Left lung (tissue), 4 donors: ENCODE measurements at regions not wholly inside any gene's neighbourhood (a gene's known extent, or its start where the extent isn't known, plus 50 kb on each side); places are given as distances from the start of the nearest gene placed in this dataset.

Experiments
- ATAC-seq: fragments of 200-7000 bp; cut with Tn5 transposase; one replicate; pipeline ENCODE4 v1.9.1; 2020; ENCODE audit warnings: moderate library complexity
- DNase-seq, 4 donors: peaks; one replicate each; pipeline ENCODE4 v3.0.0-alpha.2; 2013 to 2020
- H3K27ac ChIP-seq, 2 donors: fragments of 200-600 bp; sonication (generic) in 1 of 2; one replicate each; pipeline versions ENCODE4 v1.5.0 to v1.8.0; 2020 to 2021
- H3K27me3 ChIP-seq, 2 donors: fragments of 200-600 bp; sonication (generic) in 1 of 2; one replicate each; pipeline versions ENCODE4 v1.5.0 to v1.8.0; 2020 to 2021
- H3K36me3 ChIP-seq, 2 donors: fragments of 200-600 bp; sonication (generic) in 1 of 2; one replicate each; pipeline versions ENCODE4 v1.5.0 to v1.8.0; 2020 to 2021
- H3K4me1 ChIP-seq, 2 donors: fragments of 200-600 bp; one replicate each; pipeline ENCODE4 v1.8.0; 2021
- H3K4me3 ChIP-seq, 2 donors: fragments of 200-600 bp; sonication (generic) in 1 of 2; one replicate each; pipeline versions ENCODE4 v1.5.0 to v1.8.0; 2020 to 2021; ENCODE audit warnings: mild to moderate bottlenecking in 1 of 2
- H3K9me3 ChIP-seq, 2 donors: fragments of 200-600 bp; sonication (generic) in 1 of 2; one replicate each; pipeline versions ENCODE4 v1.5.0 to v1.8.0; 2020 to 2021
- CTCF ChIP-seq, 2 donors: fragments of 200-600 bp; sonication (generic) in 1 of 2; IDR thresholded peaks; one replicate each; pipeline versions ENCODE4 v1.5.0 to v1.8.0; 2021; ENCODE audit warnings: antibody characterized with exemption in 2 of 2
- intact Hi-C, 2 donors: fragments of 100-400 bp; cut with DNase I; formaldehyde crosslinking; loops; one replicate each; pipeline versions ENCODE4 v1.11.2 to v1.14.2; 2022
- donor health status: DM: no; HTN: yes; CAD: no.
- donor health status: DM: no; HTN: no; CAD: no.

DNA sequence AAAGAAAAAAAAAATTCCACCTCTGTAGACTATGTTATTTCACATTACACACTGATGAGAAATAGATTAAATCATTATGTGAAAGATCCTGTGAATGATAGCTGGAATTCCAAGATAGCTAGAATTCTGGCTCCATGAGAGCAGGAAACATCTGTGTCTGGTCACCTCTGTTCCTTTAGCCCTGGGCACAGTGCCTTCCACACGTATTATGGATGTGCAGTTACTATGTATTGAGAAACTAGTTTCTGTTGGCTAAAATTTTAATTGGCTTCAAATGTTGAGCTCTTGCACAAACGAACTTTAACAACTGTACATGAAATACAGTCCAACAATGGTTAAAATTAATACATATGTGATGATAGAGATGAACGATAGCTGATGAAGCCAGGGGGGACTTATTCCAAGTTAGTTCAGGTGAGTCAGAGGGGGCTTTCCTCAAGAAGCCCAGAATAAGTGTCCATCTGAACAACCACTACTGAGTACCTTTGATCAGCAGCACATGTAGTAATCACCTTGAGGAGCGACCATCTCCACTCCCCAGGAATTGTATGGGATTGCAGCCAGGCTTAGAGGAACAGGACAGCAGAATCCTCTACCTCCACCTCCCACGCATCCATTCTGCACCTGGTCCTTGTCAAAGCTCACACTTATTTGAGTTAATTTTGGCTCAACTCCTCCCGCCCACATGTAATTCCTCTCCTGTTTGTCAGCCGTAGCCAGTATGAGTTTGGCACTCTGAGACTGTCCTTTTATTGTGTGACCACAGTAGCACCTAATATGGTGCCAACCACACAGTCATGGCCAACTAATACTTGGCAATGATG, 68.6 kb downstream of the NABP1 start:
- no peak overlapping the region for H3K4me3 ChIP-seq
- no peaks in the 10 kb centered on the region for H3K4me1 ChIP-seq
- H3K36me3 ChIP-seq: no peaks in the 10 kb centered on the region
- no peak overlapping the region for H3K27ac ChIP-seq
- no peaks in the 10 kb centered on the region for H3K27me3 ChIP-seq
- no peak for TF ChIP-seq CTCF (IDR thresholded peaks at IDR 0.05)
- H3K9me3 ChIP-seq: no peaks in the 10 kb centered on the region
- DNase-seq (no peak), ATAC-seq (no peak)
- intact Hi-C loops: no loop called here

DNA sequence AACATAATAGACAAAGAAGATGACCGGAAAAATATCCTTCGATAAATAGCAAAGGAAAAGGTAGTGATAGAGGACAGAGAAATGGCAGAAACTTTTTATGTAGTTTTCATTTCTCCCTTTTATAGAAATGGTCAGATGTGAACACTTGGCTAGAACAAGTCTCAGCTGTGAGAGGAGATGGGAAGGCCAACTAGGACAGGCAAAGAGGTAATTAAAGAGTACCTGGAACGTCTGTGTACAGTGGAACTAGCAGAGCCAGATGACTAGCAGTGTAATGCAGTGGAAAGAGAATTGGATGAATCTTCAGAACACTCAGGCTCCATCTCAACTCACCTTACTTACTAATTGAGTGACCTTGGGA, 69.2 kb downstream of the NABP1 start:
- Histone ChIP-seq H3K27ac (no peak overlapping the region), H3K27me3 (no peaks in the 10 kb centered on the region), H3K36me3 (no peaks in the 10 kb centered on the region), H3K9me3 (no peaks in the 10 kb centered on the region), H3K4me3 (no peak overlapping the region), H3K4me1 (no peaks in the 10 kb centered on the region)
- no peak for ATAC-seq
- DNase-seq: no peak
- no peak for TF ChIP-seq CTCF (IDR thresholded peaks at IDR 0.05)
- intact Hi-C loops: no loop called here

DNA sequence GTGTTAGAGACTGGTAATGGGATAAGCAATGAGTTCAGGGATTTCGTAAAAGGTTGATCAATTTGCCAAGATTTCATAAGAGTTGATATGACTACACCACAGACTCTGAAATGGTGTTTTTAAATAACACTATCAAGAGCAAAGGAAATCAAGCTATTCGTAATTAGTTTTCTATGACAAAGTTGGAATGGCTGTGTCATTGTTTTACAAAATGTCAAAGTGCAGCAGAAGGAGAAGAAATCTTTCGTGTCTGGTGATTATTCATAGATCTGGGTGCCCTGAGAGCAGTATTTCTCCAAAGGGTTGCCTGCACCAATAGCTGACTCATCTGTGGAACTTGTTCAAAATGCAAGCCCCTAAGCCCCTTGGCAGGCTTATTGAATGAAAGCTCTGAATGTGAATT, 70.1 kb downstream of the NABP1 start:
- Histone ChIP-seq H3K27me3 (no peaks in the 10 kb centered on the region), H3K4me3 (no peak overlapping the region), H3K9me3 (no peaks in the 10 kb centered on the region), H3K4me1 (no peaks in the 10 kb centered on the region), H3K36me3 (no peaks in the 10 kb centered on the region), H3K27ac (no peak overlapping the region)
- TF ChIP-seq CTCF (IDR thresholded peaks at IDR 0.05): no peak
- intact Hi-C loops: no loop called here
- no peak for DNase-seq
- ATAC-seq: no peak

GRCh38 chr2:191748528-191749180, 70.7 kb downstream of the NABP1 start:
- no peak for TF ChIP-seq CTCF (IDR thresholded peaks at IDR 0.05)
- no peak overlapping the region for H3K4me3 ChIP-seq

GRCh38 chr2:191749181-191749540, 71.2 kb downstream of the NABP1 start:
- ATAC-seq: no peak
- Histone ChIP-seq H3K36me3 (no peaks in the 10 kb centered on the region), H3K27me3 (no peaks in the 10 kb centered on the region), H3K4me1 (no peaks in the 10 kb centered on the region), H3K9me3 (no peaks in the 10 kb centered on the region), H3K4me3 (no peak overlapping the region), H3K27ac (no peak overlapping the region)
- TF ChIP-seq CTCF (IDR thresholded peaks at IDR 0.05): no peak
- intact Hi-C loops: no loop called here
- DNase-seq: no peak

More at GRCh38 chr2:191748528-191749180, 70.7 kb downstream of the NABP1 start:
- Histone ChIP-seq H3K4me1 (no peaks in the 10 kb centered on the region), H3K27me3 (no peaks in the 10 kb centered on the region), H3K9me3 (no peaks in the 10 kb centered on the region), H3K27ac (no peak overlapping the region), H3K36me3 (no peaks in the 10 kb centered on the region)
- ATAC-seq: no peak
- intact Hi-C loops: no loop called here
- DNase-seq: no peak
